ENCODE measurements at regions not wholly inside any gene's neighbourhood (a gene's known extent, or its start where the extent isn't known, plus 50 kb on each side); places are given as distances from the start of the nearest gene placed in this dataset.

GRCh38 chr2:128835974-128836373, 517.3 kb upstream of the HS6ST1 start:
- no peak for DNase-seq

GRCh38 chr2:128836559-128837100, 518.0 kb upstream of the HS6ST1 start:
- DNase-seq, result no peak

- DNase-seq, result no peak
Measured at GRCh38 chr2:128838244-128838643, 519.6 kb upstream of the HS6ST1 start.

- DNase-seq, result no peak
Measured at GRCh38 chr2:128841803-128842202, 523.1 kb upstream of the HS6ST1 start.

- no peak for DNase-seq
Measured at GRCh38 chr2:128867311-128867710, 548.6 kb upstream of the HS6ST1 start.

GRCh38 chr2:128867936-128868636, 549.4 kb upstream of the HS6ST1 start:
- DNase-seq, result no peak

- DNase-seq, result no peak
Measured at GRCh38 chr2:128868686-128869551, 550.3 kb upstream of the HS6ST1 start.

- no peak for DNase-seq
Measured at GRCh38 chr2:128874608-128875007, 555.9 kb upstream of the HS6ST1 start.

GRCh38 chr2:128876986-128877983, 558.6 kb upstream of the HS6ST1 start:
- DNase-seq, result no peak

GRCh38 chr2:128879161-128879560, 560.5 kb upstream of the HS6ST1 start:
- no peak for DNase-seq

- no peak for DNase-seq
Measured at GRCh38 chr2:128894896-128895295, 576.2 kb upstream of the HS6ST1 start.

GRCh38 chr2:128901572-128902391, 583.1 kb upstream of the HS6ST1 start:
- DNase-seq, result no peak

- DNase-seq, result no peak
Measured at GRCh38 chr2:128903637-128904036, 585.0 kb upstream of the HS6ST1 start.

- DNase-seq, result no peak
Measured at GRCh38 chr2:128911276-128911675, 592.6 kb upstream of the HS6ST1 start.

GRCh38 chr2:128914320-128914719, 595.7 kb upstream of the HS6ST1 start:
- no peak for DNase-seq

- no peak for DNase-seq
Measured at GRCh38 chr2:128921751-128922150, 603.1 kb upstream of the HS6ST1 start.

- DNase-seq, result no peak
Measured at GRCh38 chr2:128922154-128922553, 603.5 kb upstream of the HS6ST1 start.

GRCh38 chr2:128925631-128926030, 607.0 kb upstream of the HS6ST1 start:
- no peak for DNase-seq

GRCh38 chr2:128930101-128930500, 611.4 kb upstream of the HS6ST1 start:
- no peak for DNase-seq

- DNase-seq, result no peak
Measured at GRCh38 chr2:128940378-128940777, 621.7 kb upstream of the HS6ST1 start.

GRCh38 chr2:128941751-128942150, 623.1 kb upstream of the HS6ST1 start:
- no peak for DNase-seq

GRCh38 chr2:128949360-128949759, 630.7 kb upstream of the HS6ST1 start:
- DNase-seq, result no peak

All from activated CD8-positive, alpha-beta memory T cell treated with anti-CD3 and anti-CD28 coated beads for 24 hours (primary cell).